Right cardiac atrium (tissue), 5 donors: ENCODE measurements at regions not wholly inside any gene's neighbourhood (a gene's known extent, or its start where the extent isn't known, plus 50 kb on each side); places are given as distances from the start of the nearest gene placed in this dataset.
"Not testable (repeated sequence)": the region's sequence is repeated elsewhere in the genome, so short reads cannot be mapped to it uniquely, and the experiment has no call there.

Source experiments
- ATAC-seq, 2 donors: fragments of 200-7000 bp; cut with Tn5 transposase; one replicate each; pipeline versions ENCODE4 v1.8.0 to v1.9.1; 2020; ENCODE audit warnings: moderate library complexity in 2 of 2, mild to moderate bottlenecking in 1 of 2
- DNase-seq, 3 donors: peaks; one replicate each; pipeline ENCODE4 v3.0.0-alpha.2; 2020
- H3K27ac ChIP-seq: one replicate; pipeline ENCODE4 v1.5.1; 2013; ENCODE audit warnings: mild to moderate bottlenecking, low read length, control low read depth, moderate library complexity
- H3K27me3 ChIP-seq: one replicate; pipeline ENCODE4 v1.6.1; 2013; ENCODE audit not compliant: control insufficient read depth, insufficient read depth
- H3K4me1 ChIP-seq: one replicate; pipeline ENCODE4 v1.6.1; 2013; ENCODE audit warnings: low read length; ENCODE audit not compliant: control insufficient read depth, insufficient read depth
- H3K4me3 ChIP-seq: one replicate; pipeline ENCODE4 v1.5.1; 2013; ENCODE audit warnings: low read length, control low read depth
- H3K9me3 ChIP-seq: one replicate; pipeline ENCODE4 v1.6.1; 2013; ENCODE audit warnings: low read length; ENCODE audit not compliant: control insufficient read depth
- WGBS: extraction: QIAGEN DNeasy Blood & Tissue Kit; methylation state at CpG from one replicate; pipeline ENCODE4 v1.1.7; 2013; 5-methylcytosine and 5-hydroxymethylcytosine counted together
- intact Hi-C, 4 donors: fragments of 100-400 bp; cut with DNase I; formaldehyde crosslinking; loops; one replicate each; pipeline versions ENCODE4 v1.11.0 to v1.14.0; 2022 to 2023
- donor health status: healthy with polysubstance abuse.
- donor health status: DM: no; HTN: yes; CAD: no.
- donor health status: DM: no; HTN: no; CAD: no.
- donor health status: DM: no; HTN: yes; CAD: no; lungs with severe emphysema.
- donor health status: DM: yes; HTN: yes; CAD: no.

DNA sequence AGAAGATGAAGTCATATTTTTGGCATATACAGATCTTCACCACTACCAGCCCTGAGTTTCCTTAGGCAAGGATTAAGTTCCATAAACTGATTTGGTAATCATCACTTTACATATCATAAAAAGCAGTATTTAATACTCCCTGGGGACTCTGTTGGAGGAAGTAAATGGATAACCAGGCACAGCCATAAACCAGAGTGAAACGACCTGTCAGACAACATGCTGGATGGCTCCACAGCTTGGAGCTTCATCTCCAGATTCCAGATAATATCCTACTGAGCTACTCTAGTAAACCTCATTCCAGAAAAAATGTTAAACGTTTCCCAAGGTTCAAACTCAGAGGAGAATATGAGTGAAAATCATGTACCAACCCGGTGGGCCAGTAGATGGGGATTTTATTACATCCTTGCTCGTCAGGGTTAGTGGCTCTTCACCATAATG lies 109.2 kb downstream of the BASP1 start:
- intact Hi-C loops, result no loop called here
- ATAC-seq, result no peak
- H3K4me3 ChIP-seq, result no peak overlapping the region
- H3K9me3 ChIP-seq, result peaks cover 2% of the 10 kb centered on the region
- no peaks in the 10 kb centered on the region for H3K27me3 ChIP-seq
- H3K27ac ChIP-seq, result no peak overlapping the region
- 48% methylated on average over 4 of the region's 4 CpGs for WGBS
- H3K4me1 ChIP-seq, result no peaks in the 10 kb centered on the region
- DNase-seq, result no peak

DNA sequence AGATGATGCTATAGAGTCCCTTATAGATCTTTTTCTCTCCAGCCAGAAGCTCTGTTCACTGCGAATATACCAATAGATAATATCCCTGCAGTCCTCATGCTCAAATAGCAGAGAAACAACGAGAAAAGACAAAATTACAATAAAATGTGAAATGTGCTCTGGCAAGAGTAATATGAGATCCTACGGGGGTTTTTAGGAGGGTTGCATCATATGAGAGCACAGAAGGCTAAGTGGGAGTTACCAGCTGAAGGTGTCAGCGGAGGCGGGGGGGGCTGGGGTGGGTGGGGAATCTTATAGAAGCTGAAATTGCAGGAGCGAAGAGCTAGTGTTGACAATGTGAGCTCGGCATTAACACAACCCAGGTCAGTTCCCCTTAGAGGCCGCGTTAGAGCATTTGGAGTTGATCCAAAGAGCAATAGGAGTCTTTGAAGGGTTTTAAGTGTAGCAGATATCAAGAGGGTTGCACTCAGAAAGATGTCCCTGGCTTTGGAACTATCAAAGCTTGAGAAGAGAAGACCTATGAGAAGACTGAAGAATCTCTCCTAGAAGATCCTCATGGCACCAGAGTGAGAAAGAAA lies 109.7 kb downstream of the BASP1 start:
- 34% methylated on average over 9 of the region's 9 CpGs for WGBS
- Histone ChIP-seq H3K9me3 (peaks cover 2% of the 10 kb centered on the region), H3K4me3 (no peak overlapping the region), H3K27ac (no peak overlapping the region), H3K4me1 (no peaks in the 10 kb centered on the region), H3K27me3 (no peaks in the 10 kb centered on the region)
- ATAC-seq (no peak), DNase-seq (no peak)
- intact Hi-C loops, result no loop called here

DNA sequence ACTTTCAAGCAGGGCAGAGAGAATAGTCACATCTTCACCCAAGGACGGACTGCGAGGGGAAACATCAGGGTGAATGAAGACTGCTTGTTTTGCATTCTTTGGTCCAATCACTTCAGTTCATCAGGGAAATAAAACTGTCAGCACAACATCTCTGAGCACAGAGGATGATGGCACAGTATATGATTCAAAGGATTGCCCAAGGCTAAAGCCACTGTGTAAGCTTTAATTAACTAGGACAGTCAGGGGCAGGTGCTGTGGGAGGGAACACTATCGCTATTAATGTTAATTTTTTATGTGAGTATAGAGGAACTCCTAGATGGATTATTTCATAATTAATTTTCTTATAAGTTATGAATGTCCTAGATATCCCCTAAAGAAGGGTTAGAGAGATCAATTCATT lies 112.1 kb downstream of the BASP1 start:
- H3K9me3 ChIP-seq, result peaks cover 8% of the 10 kb centered on the region

DNA sequence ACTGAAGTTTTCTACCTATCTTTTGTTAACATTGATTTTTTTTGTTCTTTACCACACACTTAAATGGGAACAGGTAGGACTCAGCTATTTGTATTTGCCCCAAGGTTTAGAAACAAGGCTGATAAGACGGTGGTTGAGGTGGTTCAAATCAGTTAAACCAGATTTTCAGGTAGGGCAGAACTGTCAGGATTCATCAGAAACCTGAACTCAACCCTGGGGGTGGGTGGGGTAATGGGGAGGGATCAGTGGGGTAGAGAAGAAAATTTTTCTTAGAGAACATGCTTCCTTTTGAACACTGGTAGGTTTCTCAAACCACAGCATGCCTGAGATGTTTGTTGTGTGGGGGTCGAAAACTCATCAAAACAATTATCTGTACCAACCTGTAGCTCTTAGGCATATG lies 113.0 kb downstream of the BASP1 start:
- Histone ChIP-seq H3K4me3 (no peak overlapping the region), H3K27ac (no peak overlapping the region), H3K9me3 (peaks cover 10% of the 10 kb centered on the region), H3K27me3 (no peaks in the 10 kb centered on the region), H3K4me1 (no peaks in the 10 kb centered on the region)
- intact Hi-C loops, result no loop called here
- 79% methylated on average over 2 of the region's 2 CpGs for WGBS
- DNase-seq, result no peak
- no peak for ATAC-seq

More for the DNA sequence above, 112.1 kb downstream of the BASP1 start:
- WGBS, result 90% methylated on average over 3 of the region's 3 CpGs
- Histone ChIP-seq H3K27me3 (no peaks in the 10 kb centered on the region), H3K27ac (no peak overlapping the region), H3K4me1 (no peaks in the 10 kb centered on the region), H3K4me3 (no peak overlapping the region)
- DNase-seq (no peak), ATAC-seq (no peak)
- intact Hi-C loops, result no loop called here

DNA sequence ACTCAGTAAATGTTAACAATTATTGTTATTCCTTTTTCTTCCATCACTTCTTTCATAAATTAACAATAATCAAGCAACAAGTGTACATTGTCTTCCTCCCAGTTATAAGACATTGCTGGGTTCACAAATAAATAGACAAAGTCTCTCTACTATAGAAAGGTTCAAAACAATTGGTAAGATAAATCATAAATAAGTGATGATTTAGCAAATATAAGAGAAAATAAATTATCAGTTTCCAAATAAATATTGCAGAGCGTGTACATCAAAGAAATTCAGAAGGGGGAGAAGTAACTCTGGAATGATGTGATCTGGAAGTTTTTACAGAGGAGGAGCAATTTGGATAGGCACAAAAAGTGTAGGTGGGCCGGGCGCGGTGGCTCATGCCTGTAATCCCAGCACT lies 114.2 kb downstream of the BASP1 start:
- ATAC-seq, result no peak
- Histone ChIP-seq H3K4me3 (no peak overlapping the region), H3K4me1 (no peaks in the 10 kb centered on the region), H3K9me3 (peaks cover 12% of the 10 kb centered on the region), H3K27ac (no peak overlapping the region), H3K27me3 (no peaks in the 10 kb centered on the region)
- 93% methylated on average over 4 of the region's 4 CpGs for WGBS
- DNase-seq, result no peak
- intact Hi-C loops, result no loop called here

GRCh38 chr5:17333755-17334154 lies 116.3 kb downstream of the BASP1 start:
- intact Hi-C loops, result no loop called here
- Histone ChIP-seq H3K4me3 (no peak overlapping the region), H3K27me3 (no peaks in the 10 kb centered on the region), H3K27ac (no peak overlapping the region), H3K4me1 (no peaks in the 10 kb centered on the region), H3K9me3 (peaks cover 11% of the 10 kb centered on the region)
- DNase-seq, result no peak
- no peak for ATAC-seq
- WGBS, result 84% methylated on average over 3 of the region's 3 CpGs

DNA sequence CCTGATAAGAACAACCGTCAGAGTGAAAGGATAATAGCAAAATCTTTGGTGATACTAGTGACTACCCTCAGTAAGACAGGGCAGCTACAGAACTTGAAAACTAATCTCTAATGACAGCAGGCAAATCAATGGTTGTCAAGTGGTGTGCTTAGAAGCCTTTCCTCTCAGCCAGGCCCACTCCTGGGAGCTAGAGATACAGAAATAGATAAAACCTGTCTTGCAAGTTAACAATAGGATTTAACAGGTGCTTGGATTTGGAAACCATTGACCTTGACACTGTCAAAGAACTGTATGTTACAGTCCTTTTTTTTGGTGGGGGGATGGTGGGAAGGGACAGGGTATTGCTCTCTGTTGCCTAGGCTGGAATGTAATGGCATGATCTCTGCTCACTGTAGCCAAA lies 118.6 kb downstream of the BASP1 start:
- WGBS, result 34% methylated on average over 1 of the region's 1 CpG
- no peak for ATAC-seq
- DNase-seq, result no peak
- no peak overlapping the region for H3K27ac ChIP-seq
- H3K4me1 ChIP-seq, result no peaks in the 10 kb centered on the region
- H3K27me3 ChIP-seq, result no peaks in the 10 kb centered on the region
- intact Hi-C loops, result no loop called here
- H3K9me3 ChIP-seq, result peaks cover 11% of the 10 kb centered on the region
- no peak overlapping the region for H3K4me3 ChIP-seq

GRCh38 chr5:17336723-17337122 lies 119.3 kb downstream of the BASP1 start:
- H3K27me3 ChIP-seq, intact Hi-C loops, H3K4me1 ChIP-seq, ATAC-seq, H3K4me3 ChIP-seq, DNase-seq, H3K27ac ChIP-seq: not testable (repeated sequence)
- 68% methylated on average over 3 of the region's 3 CpGs for WGBS
- peaks cover 11% of the 10 kb centered on the region for H3K9me3 ChIP-seq

- Histone ChIP-seq H3K4me1 (no peaks in the 10 kb centered on the region), H3K9me3 (peaks cover 10% of the 10 kb centered on the region), H3K27ac (no peak overlapping the region), H3K4me3 (no peak overlapping the region), H3K27me3 (no peaks in the 10 kb centered on the region)
- intact Hi-C loops, result no loop called here
- DNase-seq (no peak), ATAC-seq (no peak)
- 81% methylated on average over 1 of the region's 1 CpG for WGBS
Measured at GRCh38 chr5:17339841-17340240, 122.4 kb downstream of the BASP1 start.

- 41% methylated on average over 2 of the region's 2 CpGs for WGBS
- no peaks in the 10 kb centered on the region for H3K4me1 ChIP-seq
- no peak overlapping the region for H3K4me3 ChIP-seq
- no peak for ATAC-seq
- H3K27ac ChIP-seq, result no peak overlapping the region
- intact Hi-C loops, result no loop called here
- peaks cover 10% of the 10 kb centered on the region for H3K9me3 ChIP-seq
- DNase-seq, result no peak
- H3K27me3 ChIP-seq, result no peaks in the 10 kb centered on the region
Measured at GRCh38 chr5:17340379-17340778, 122.9 kb downstream of the BASP1 start.

- DNase-seq (no peak), ATAC-seq (no peak)
- intact Hi-C loops, result no loop called here
- H3K9me3 ChIP-seq, result peaks cover 10% of the 10 kb centered on the region
- H3K27ac ChIP-seq, result no peak overlapping the region
- no peaks in the 10 kb centered on the region for H3K27me3 ChIP-seq
- 21% methylated on average over 1 of the region's 1 CpG for WGBS
- H3K4me3 ChIP-seq, result no peak overlapping the region
- no peaks in the 10 kb centered on the region for H3K4me1 ChIP-seq
Measured at GRCh38 chr5:17340819-17341218, 123.4 kb downstream of the BASP1 start.

GRCh38 chr5:17343675-17344074 lies 126.2 kb downstream of the BASP1 start:
- DNase-seq (no peak), ATAC-seq (no peak)
- no peak overlapping the region for H3K4me3 ChIP-seq
- 42% methylated on average over 2 of the region's 2 CpGs for WGBS
- peaks cover 8% of the 10 kb centered on the region for H3K9me3 ChIP-seq
- H3K27me3 ChIP-seq, result no peaks in the 10 kb centered on the region
- no peak overlapping the region for H3K27ac ChIP-seq
- no peaks in the 10 kb centered on the region for H3K4me1 ChIP-seq
- intact Hi-C loops, result no loop called here
